22Rv1 (cell line): ENCODE measurements at regions not wholly inside any gene's neighbourhood (a gene's known extent, or its start where the extent isn't known, plus 50 kb on each side); places are given as distances from the start of the nearest gene placed in this dataset.

Experiments used
- H3K27ac ChIP-seq: fragments of 450-650 bp; 2 replicates; pipeline ENCODE4 v1.5.1; 2017
- CTCF ChIP-seq: fragments of 450-650 bp; IDR thresholded peaks from 2 replicates; pipeline ENCODE4 v1.5.1; 2017; ENCODE audit warnings: mild to moderate bottlenecking
- ZFX ChIP-seq: fragments of 450-650 bp; IDR thresholded peaks from 2 replicates; pipeline ENCODE4 v1.6.1; 2017; ENCODE audit warnings: antibody characterized with exemption, borderline replicate concordance

- H3K27ac ChIP-seq: no peak overlapping the region
- no peak for TF ChIP-seq ZFX
- no peak for TF ChIP-seq CTCF
Measured at GRCh38 chr2:228819701-228820100, 451.4 kb downstream of the PID1 start.

- H3K27ac ChIP-seq: no peak overlapping the region
- TF ChIP-seq ZFX (no peak), CTCF (no peak)
Measured at GRCh38 chr2:228802181-228803071, 468.7 kb downstream of the PID1 start.

- no peak for TF ChIP-seq CTCF
- no peak for TF ChIP-seq ZFX
- H3K27ac ChIP-seq: no peak overlapping the region
Measured at GRCh38 chr2:228801451-228801850, 469.6 kb downstream of the PID1 start.

- TF ChIP-seq CTCF (no peak), ZFX (no peak)
- H3K27ac ChIP-seq: no peak overlapping the region
Measured at GRCh38 chr2:228799208-228799588, 471.9 kb downstream of the PID1 start.

- no peak for TF ChIP-seq CTCF
- TF ChIP-seq ZFX: no peak
Measured at GRCh38 chr2:228798458-228799207, 472.5 kb downstream of the PID1 start.

GRCh38 chr2:228796386-228796785 lies 474.7 kb downstream of the PID1 start:
- no peak overlapping the region for H3K27ac ChIP-seq
- TF ChIP-seq CTCF (no peak), ZFX (no peak)

More at GRCh38 chr2:228798458-228799207, 472.5 kb downstream of the PID1 start:
- H3K27ac ChIP-seq: no peak overlapping the region

- H3K27ac ChIP-seq: no peak overlapping the region
- TF ChIP-seq ZFX (no peak), CTCF (no peak)
Measured at GRCh38 chr2:228793116-228793515, 478.0 kb downstream of the PID1 start.
